Ishikawa (cell line): ENCODE measurements at regions not wholly inside any gene's neighbourhood (a gene's known extent, or its start where the extent isn't known, plus 50 kb on each side); places are given as distances from the start of the nearest gene placed in this dataset.

Experiments used
- CEBPB ChIP-seq: IDR thresholded peaks from 2 replicates; pipeline ENCODE4 v1.6.1; 2012
- CREB1 ChIP-seq: IDR thresholded peaks from 2 replicates; pipeline ENCODE4 v1.6.1; 2012; ENCODE audit warnings: low read depth
- EGR1 ChIP-seq: IDR thresholded peaks from 2 replicates; pipeline ENCODE4 v1.6.1; 2012
- EP300 ChIP-seq: IDR thresholded peaks from 2 replicates; pipeline ENCODE4 v1.6.1; 2012; ENCODE audit warnings: borderline replicate concordance
- FOXM1 ChIP-seq: IDR thresholded peaks from 2 replicates; pipeline ENCODE4 v1.6.1; 2012; ENCODE audit warnings: low read depth, borderline replicate concordance
- NFIC ChIP-seq: IDR thresholded peaks from 2 replicates; pipeline ENCODE4 v1.6.1; 2012
- RAD21 ChIP-seq: IDR thresholded peaks from 2 replicates; pipeline ENCODE4 v1.6.1; 2012; ENCODE audit warnings: low read depth
- TAF1 ChIP-seq: IDR thresholded peaks from 2 replicates; pipeline ENCODE4 v1.6.1; 2012; ENCODE audit warnings: low read depth, mild to moderate bottlenecking
- TCF12 ChIP-seq: IDR thresholded peaks from 2 replicates; pipeline ENCODE4 v1.6.1; 2012; ENCODE audit warnings: low read depth
- TEAD4 ChIP-seq: IDR thresholded peaks from 2 replicates; pipeline ENCODE4 v1.6.1; 2012
- YY1 ChIP-seq: IDR thresholded peaks from 2 replicates; pipeline ENCODE4 v1.6.1; 2012; ENCODE audit warnings: low read depth
- ZBTB7A ChIP-seq: IDR thresholded peaks from 2 replicates; pipeline ENCODE4 v1.6.1; 2012; ENCODE audit warnings: low read depth
- TF ChIP-seq, protein P1 (sequence below): IDR thresholded peaks from 2 replicates; pipeline ENCODE4 v1.6.1; 2012
- TF ChIP-seq, protein P2 (sequence below): IDR thresholded peaks from 2 replicates; pipeline ENCODE4 v1.6.1; 2012
- TF ChIP-seq, protein P3 (sequence below): IDR thresholded peaks from 2 replicates; pipeline ENCODE4 v1.6.1; 2012; ENCODE audit warnings: low read depth, mild to moderate bottlenecking

DNA sequence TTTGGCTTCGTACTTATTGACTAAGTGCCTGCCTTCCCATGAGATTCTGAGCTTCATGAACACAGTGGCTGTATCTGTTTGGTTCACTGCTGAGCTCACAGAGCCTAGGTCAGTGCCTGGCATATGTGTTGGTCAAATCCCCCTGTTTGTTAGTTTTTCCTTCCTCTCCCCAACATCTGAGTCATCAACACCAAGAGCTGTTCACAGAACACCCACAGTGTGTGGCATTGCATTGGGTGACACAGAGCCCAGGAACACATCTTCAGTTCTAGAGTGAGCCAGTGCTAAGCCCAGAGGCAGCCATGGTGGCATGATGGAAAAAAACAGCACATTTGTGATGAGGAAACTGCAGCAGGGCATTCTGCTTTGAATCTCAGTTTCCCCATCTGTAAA, 294.6 kb downstream of the SEC61B start:
- no peak for TF ChIP-seq EP300
- no peak for TF ChIP-seq ZBTB7A
- TF ChIP-seq EGR1, result no peak

DNA sequence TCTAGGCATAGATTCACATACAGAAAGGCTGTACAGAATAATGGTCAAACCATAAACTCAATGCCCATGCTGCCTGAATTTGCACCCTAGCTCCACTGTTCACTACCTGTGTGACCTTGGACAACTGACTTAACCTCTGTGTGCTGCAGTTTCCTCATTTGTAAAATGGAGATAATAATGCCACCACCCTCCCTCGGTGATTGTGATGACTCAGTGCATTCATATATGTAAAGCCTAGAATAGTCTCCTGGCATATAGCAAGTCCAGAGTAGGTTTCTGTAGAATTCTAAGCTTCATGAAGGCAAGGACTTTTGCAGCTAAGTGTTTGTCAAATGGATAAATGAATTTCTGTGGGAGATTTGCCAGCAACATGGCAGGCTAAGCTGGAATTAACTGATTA, 297.8 kb upstream of the NR4A3 start:
- TF ChIP-seq ZBTB7A, result no peak
- TF ChIP-seq, protein P1, sequence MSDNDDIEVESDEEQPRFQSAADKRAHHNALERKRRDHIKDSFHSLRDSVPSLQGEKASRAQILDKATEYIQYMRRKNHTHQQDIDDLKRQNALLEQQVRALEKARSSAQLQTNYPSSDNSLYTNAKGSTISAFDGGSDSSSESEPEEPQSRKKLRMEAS, result no peak
- no peak for TF ChIP-seq TAF1
- no peak for TF ChIP-seq EP300
- no peak for TF ChIP-seq YY1
- TF ChIP-seq CEBPB, result no peak
- TF ChIP-seq, protein P2, sequence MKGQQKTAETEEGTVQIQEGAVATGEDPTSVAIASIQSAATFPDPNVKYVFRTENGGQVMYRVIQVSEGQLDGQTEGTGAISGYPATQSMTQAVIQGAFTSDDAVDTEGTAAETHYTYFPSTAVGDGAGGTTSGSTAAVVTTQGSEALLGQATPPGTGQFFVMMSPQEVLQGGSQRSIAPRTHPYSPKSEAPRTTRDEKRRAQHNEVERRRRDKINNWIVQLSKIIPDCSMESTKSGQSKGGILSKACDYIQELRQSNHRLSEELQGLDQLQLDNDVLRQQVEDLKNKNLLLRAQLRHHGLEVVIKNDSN, result no peak
- TF ChIP-seq TCF12, result no peak
- no peak for TF ChIP-seq NFIC
- no peak for TF ChIP-seq CREB1
- TF ChIP-seq TEAD4, result no peak
- no peak for TF ChIP-seq RAD21
- no peak for TF ChIP-seq FOXM1
- no peak for TF ChIP-seq EGR1
- TF ChIP-seq, protein P3, sequence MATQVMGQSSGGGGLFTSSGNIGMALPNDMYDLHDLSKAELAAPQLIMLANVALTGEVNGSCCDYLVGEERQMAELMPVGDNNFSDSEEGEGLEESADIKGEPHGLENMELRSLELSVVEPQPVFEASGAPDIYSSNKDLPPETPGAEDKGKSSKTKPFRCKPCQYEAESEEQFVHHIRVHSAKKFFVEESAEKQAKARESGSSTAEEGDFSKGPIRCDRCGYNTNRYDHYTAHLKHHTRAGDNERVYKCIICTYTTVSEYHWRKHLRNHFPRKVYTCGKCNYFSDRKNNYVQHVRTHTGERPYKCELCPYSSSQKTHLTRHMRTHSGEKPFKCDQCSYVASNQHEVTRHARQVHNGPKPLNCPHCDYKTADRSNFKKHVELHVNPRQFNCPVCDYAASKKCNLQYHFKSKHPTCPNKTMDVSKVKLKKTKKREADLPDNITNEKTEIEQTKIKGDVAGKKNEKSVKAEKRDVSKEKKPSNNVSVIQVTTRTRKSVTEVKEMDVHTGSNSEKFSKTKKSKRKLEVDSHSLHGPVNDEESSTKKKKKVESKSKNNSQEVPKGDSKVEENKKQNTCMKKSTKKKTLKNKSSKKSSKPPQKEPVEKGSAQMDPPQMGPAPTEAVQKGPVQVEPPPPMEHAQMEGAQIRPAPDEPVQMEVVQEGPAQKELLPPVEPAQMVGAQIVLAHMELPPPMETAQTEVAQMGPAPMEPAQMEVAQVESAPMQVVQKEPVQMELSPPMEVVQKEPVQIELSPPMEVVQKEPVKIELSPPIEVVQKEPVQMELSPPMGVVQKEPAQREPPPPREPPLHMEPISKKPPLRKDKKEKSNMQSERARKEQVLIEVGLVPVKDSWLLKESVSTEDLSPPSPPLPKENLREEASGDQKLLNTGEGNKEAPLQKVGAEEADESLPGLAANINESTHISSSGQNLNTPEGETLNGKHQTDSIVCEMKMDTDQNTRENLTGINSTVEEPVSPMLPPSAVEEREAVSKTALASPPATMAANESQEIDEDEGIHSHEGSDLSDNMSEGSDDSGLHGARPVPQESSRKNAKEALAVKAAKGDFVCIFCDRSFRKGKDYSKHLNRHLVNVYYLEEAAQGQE, result no peak

DNA sequence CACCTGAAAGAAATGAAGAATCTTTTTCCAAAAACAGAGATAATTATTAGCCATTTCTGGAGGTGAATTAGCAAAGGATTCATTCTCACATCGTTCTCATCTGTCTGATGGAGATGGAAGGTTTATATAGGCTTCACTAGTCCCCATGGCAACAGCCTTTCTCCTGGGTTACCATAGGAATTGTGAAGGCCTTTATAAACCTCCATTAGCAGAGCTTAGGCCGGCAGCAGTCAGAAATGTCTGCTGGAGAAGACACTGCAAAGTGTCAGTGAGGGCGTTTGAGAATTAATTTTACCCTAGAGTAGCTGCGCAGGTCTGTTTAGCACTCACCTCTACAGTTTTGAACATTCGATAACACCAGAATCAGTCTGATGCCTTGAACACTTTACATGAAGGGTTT, 290.4 kb upstream of the NR4A3 start:
- TF ChIP-seq EGR1 (no peak), FOXM1 (no peak), NFIC (no peak), EP300 (no peak), CREB1 (no peak), TAF1 (no peak), CEBPB (no peak), TCF12 (no peak), ZBTB7A (no peak), YY1 (no peak), TEAD4 (no peak), RAD21 (no peak)
- TF ChIP-seq, protein P2, result no peak
- TF ChIP-seq, protein P1, result no peak
- TF ChIP-seq, protein P3, result no peak

DNA sequence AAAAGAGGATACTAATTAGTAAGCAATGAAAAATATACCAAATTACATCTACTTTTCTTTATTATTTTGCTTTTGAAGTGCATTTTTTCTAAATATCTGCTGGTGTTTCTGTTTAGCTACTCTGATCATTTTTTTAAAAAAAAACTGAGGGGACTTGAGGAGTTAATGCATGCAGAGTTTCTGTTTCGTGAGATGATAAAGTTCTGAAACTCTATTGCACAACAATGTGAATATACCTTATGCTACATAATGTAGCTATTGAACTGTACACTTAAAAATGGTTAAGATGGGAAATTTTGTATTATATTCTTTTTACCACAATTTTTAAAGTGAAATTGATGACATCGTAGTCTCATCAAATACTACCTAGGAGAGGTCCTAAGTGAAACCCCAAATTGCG, 288.3 kb upstream of the NR4A3 start:
- TF ChIP-seq EP300 (no peak), CEBPB (no peak), ZBTB7A (no peak), CREB1 (no peak), NFIC (no peak)
- TF ChIP-seq, protein P3, result no peak

DNA sequence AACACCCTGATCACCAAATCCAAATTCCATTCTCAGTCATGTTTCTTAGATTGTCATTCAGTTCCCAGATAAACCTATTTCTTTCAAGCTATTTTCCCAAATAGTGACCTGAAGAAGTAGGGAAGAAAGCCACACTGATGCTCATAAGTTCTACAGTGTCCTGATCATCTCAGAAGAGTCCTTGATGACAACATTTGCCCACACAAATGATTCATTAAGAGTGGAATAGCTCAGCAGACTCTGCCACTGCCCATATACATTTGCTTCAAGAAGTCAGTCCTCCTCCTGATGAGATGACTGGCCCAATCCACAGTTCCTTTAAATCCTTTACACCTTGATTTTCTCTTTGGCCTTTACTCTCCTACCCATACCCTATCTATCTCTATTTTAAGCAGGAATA, 283.7 kb upstream of the NR4A3 start:
- TF ChIP-seq EP300 (no peak), EGR1 (no peak), NFIC (no peak), ZBTB7A (no peak), CREB1 (no peak), TAF1 (no peak), TEAD4 (no peak), FOXM1 (no peak), TCF12 (no peak), RAD21 (no peak), YY1 (no peak), CEBPB (no peak)
- TF ChIP-seq, protein P2, result no peak
- TF ChIP-seq, protein P1, result no peak
- TF ChIP-seq, protein P3, result no peak
